AG04449 (cell line): ENCODE measurements at regions not wholly inside any gene's neighbourhood (a gene's known extent, or its start where the extent isn't known, plus 50 kb on each side); places are given as distances from the start of the nearest gene placed in this dataset.

Experiments
- CTCF ChIA-PET: fragments of 350-600 bp; formaldehyde crosslinking; extraction: SDS; loops from one replicate; lab custom pipeline; 2021; ENCODE audit warnings: antibody characterized with exemption; lab: Yijun Ruan, JAX
- POLR2A ChIA-PET: fragments of 400-600, 350-600 bp; formaldehyde crosslinking; extraction: SDS; loops from one replicate; lab custom pipeline; 2020; ENCODE audit warnings: antibody characterized with exemption, inconsistent platforms; lab: Yijun Ruan, JAX
- DNase-seq: peaks from one replicate; pipeline ENCODE4 v3.0.0-alpha.2; 2010; ENCODE audit warnings: low read depth, low spot score
- H3K4me3 ChIP-seq: 2 replicates; pipeline ENCODE4 v1.5.1; 2011; ENCODE audit warnings: low read depth, mild to moderate bottlenecking, control low read depth, low read length
- CTCF ChIP-seq: IDR thresholded peaks from one replicate; pipeline ENCODE4 v1.5.1; 2011; ENCODE audit warnings: mild to moderate bottlenecking, moderate library complexity, low read length, control low read depth, inconsistent platforms; ENCODE audit not compliant: insufficient read depth; ENCODE audit errors: missing control alignments

- no peak for TF ChIP-seq CTCF
- DNase-seq = no peak
- ChIA-PET POLR2A (no interaction called here), CTCF (no interaction called here)
- no peak overlapping the region for H3K4me3 ChIP-seq
Measured at GRCh38 chr1:244116946-244117345, 65.9 kb downstream of the ZBTB18 start.

- no peak overlapping the region for H3K4me3 ChIP-seq
- no peak for TF ChIP-seq CTCF
- ChIA-PET POLR2A (no interaction called here), CTCF (no interaction called here)
- no peak for DNase-seq
Measured at GRCh38 chr1:244118109-244118761, 67.2 kb downstream of the ZBTB18 start.

GRCh38 chr1:244128591-244129383 lies 77.7 kb downstream of the ZBTB18 start:
- no peak overlapping the region for H3K4me3 ChIP-seq
- POLR2A ChIA-PET = no interaction called here
- no peak for DNase-seq
- CTCF ChIA-PET = no interaction called here
- no peak for TF ChIP-seq CTCF

GRCh38 chr1:244137276-244137675 lies 86.2 kb downstream of the ZBTB18 start:
- no peak for DNase-seq
- TF ChIP-seq CTCF = no peak
- H3K4me3 ChIP-seq = no peak overlapping the region
- ChIA-PET POLR2A (no interaction called here), CTCF (interaction anchor here (1.5 kb wide), 1 partner anchor 27 kb away, joined by 3 read pairs; no protein-coding TSS in a partner anchor)

GRCh38 chr1:244137725-244138124 lies 86.6 kb downstream of the ZBTB18 start:
- no peak for TF ChIP-seq CTCF
- POLR2A ChIA-PET = interaction anchor here (0.6 kb wide), 1 partner anchor 348 kb away, joined by 4 read pairs; no protein-coding TSS in a partner anchor
- peak; percentile 23 for DNase-seq
- no peak overlapping the region for H3K4me3 ChIP-seq
- CTCF ChIA-PET = interaction anchor here (1.5 kb wide), 1 partner anchor 27 kb away, joined by 3 read pairs; no protein-coding TSS in a partner anchor

GRCh38 chr1:244138399-244138798 lies 87.3 kb downstream of the ZBTB18 start:
- no peak overlapping the region for H3K4me3 ChIP-seq
- TF ChIP-seq CTCF = no peak
- ChIA-PET CTCF (no interaction called here), POLR2A (interaction anchor here (0.6 kb wide), 1 partner anchor 347 kb away, joined by 4 read pairs; no protein-coding TSS in a partner anchor)
- no peak for DNase-seq
